Fibroblast of lung (primary cell): ENCODE measurements at regions not wholly inside any gene's neighbourhood (a gene's known extent, or its start where the extent isn't known, plus 50 kb on each side); places are given as distances from the start of the nearest gene placed in this dataset.

Experiments
- EZH2 ChIP-seq: IDR thresholded peaks from 2 replicates; pipeline ENCODE4 v1.5.1; 2012; ENCODE audit warnings: low read length, control low read depth, mild to moderate bottlenecking; ENCODE audit errors: missing control alignments
- TF ChIP-seq, protein P1 (sequence below), 2 donors: IDR thresholded peaks in 1 of 2; conservative IDR thresholded peaks in 1 of 2; 1 replicate in 1 of 2; 2 replicates in 1 of 2; pipeline ENCODE4 v1.5.1; 2011 to 2012; ENCODE audit warnings: low read length in 2 of 2, control low read depth in 1 of 2, inconsistent platforms in 1 of 2, low read depth in 1 of 2, mild to moderate bottlenecking in 1 of 2

DNA sequence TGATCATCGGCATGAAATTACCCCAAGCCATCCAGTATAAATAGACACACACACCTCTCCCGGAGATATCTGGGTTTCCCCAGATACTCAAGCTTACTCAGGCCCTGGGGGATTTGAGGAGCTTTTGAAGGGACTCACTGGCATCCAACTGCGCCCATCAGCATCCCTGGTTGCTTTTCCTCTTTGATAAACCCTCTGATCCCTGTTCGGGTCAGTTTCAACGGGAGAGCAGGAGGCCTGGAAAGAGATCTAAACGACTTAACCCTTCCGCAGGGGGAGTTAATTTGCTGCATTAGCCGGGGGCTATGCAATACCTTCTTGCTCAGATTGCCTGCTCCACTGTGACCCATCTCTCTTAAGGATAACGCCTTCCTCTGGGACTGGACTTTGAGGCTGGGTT lies 76.6 kb downstream of the MAF start:
- TF ChIP-seq, protein P1, sequence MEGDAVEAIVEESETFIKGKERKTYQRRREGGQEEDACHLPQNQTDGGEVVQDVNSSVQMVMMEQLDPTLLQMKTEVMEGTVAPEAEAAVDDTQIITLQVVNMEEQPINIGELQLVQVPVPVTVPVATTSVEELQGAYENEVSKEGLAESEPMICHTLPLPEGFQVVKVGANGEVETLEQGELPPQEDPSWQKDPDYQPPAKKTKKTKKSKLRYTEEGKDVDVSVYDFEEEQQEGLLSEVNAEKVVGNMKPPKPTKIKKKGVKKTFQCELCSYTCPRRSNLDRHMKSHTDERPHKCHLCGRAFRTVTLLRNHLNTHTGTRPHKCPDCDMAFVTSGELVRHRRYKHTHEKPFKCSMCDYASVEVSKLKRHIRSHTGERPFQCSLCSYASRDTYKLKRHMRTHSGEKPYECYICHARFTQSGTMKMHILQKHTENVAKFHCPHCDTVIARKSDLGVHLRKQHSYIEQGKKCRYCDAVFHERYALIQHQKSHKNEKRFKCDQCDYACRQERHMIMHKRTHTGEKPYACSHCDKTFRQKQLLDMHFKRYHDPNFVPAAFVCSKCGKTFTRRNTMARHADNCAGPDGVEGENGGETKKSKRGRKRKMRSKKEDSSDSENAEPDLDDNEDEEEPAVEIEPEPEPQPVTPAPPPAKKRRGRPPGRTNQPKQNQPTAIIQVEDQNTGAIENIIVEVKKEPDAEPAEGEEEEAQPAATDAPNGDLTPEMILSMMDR (conservative IDR thresholded peaks at IDR 0.05 in 1 of 2, IDR thresholded peaks at IDR 0.05 in 1 of 2; ENCODE audit: low read depth in 1 of 2, low read length in 2 of 2) = no peak
- TF ChIP-seq EZH2 = no peak
